GM12892 (cell line): ENCODE measurements at regions not wholly inside any gene's neighbourhood (a gene's known extent, or its start where the extent isn't known, plus 50 kb on each side); places are given as distances from the start of the nearest gene placed in this dataset.

Source experiments
- POLR2A ChIP-seq: IDR thresholded peaks from 2 replicates; pipeline ENCODE4 v1.6.1; 2011; ENCODE audit warnings: low read depth, low read length, control low read depth
- POLR2AphosphoS5 ChIP-seq: IDR thresholded peaks from 2 replicates; pipeline ENCODE4 v1.6.1; 2011; ENCODE audit warnings: low read depth, low read length, control low read depth
- TAF1 ChIP-seq: IDR thresholded peaks from 2 replicates; pipeline ENCODE4 v1.6.1; 2011; ENCODE audit warnings: low read depth, mild to moderate bottlenecking, control low read depth, low read length, borderline replicate concordance

- TF ChIP-seq POLR2A (no peak), POLR2AphosphoS5 (no peak), TAF1 (no peak)
These were observed 252.2 kb upstream of the SPHKAP start for GRCh38 chr2:228433721-228434120.
